CD14-positive monocyte (primary cell): ENCODE measurements at regions not wholly inside any gene's neighbourhood (a gene's known extent, or its start where the extent isn't known, plus 50 kb on each side); places are given as distances from the start of the nearest gene placed in this dataset.

ENCODE experiments used
- DNase-seq, 3 donors: peaks; one replicate each; pipeline ENCODE4 v3.0.0-alpha.2; 2011 to 2022
- H2AFZ ChIP-seq: 2 replicates; pipeline ENCODE4 v1.6.0; 2012; ENCODE audit warnings: mild to moderate bottlenecking, low read depth, low read length, inconsistent platforms; ENCODE audit not compliant: insufficient read depth, poor library complexity, severe bottlenecking
- H3K27ac ChIP-seq, 2 donors: 1 replicate in 1 of 2; 2 replicates in 1 of 2; pipeline ENCODE4 v1.5.1; 2012 to 2013; ENCODE audit warnings: low read length in 2 of 2, control low read depth in 1 of 2, inconsistent platforms in 1 of 2, low read depth in 1 of 2, mild to moderate bottlenecking in 1 of 2
- H3K27me3 ChIP-seq, 2 donors: one replicate each; pipeline versions ENCODE4 v1.6.0 to v1.6.1; 2011 to 2013; ENCODE audit warnings: low read length in 2 of 2; ENCODE audit not compliant: control insufficient read depth in 2 of 2, insufficient read depth in 2 of 2
- H3K36me3 ChIP-seq, 2 donors: replicated peaks in 1 of 2; 1 replicate in 1 of 2; 2 replicates in 1 of 2; pipeline versions ENCODE4 v1.5.1 to v1.6.1; 2012 to 2013; ENCODE audit warnings: low read length in 2 of 2, control low read depth in 1 of 2, inconsistent platforms in 1 of 2, mild to moderate bottlenecking in 1 of 2; ENCODE audit not compliant: insufficient read depth in 2 of 2, control insufficient read depth in 1 of 2
- H3K4me1 ChIP-seq, 2 donors: 1 replicate in 1 of 2; 2 replicates in 1 of 2; pipeline versions ENCODE4 v1.5.1 to v1.6.1; 2012 to 2013; ENCODE audit warnings: low read length in 2 of 2, control low read depth in 1 of 2, inconsistent platforms in 1 of 2, mild to moderate bottlenecking in 1 of 2, moderate library complexity in 1 of 2; ENCODE audit not compliant: insufficient read depth in 2 of 2, control insufficient read depth in 1 of 2
- H3K4me2 ChIP-seq: replicated peaks from 2 replicates; pipeline ENCODE3; 2012; ENCODE audit warnings: low read length, moderate library complexity, mild to moderate bottlenecking; ENCODE audit not compliant: poor library complexity, severe bottlenecking; ENCODE audit errors: extremely low read depth
- H3K4me3 ChIP-seq, 3 experiments: fragments of 200-600 bp in 1 of 3; sonication (generic) in 1 of 3; replicated peaks in 1 of 3; 1 replicate in 2 of 3; 2 replicates in 1 of 3; pipeline ENCODE4 v1.5.1; 2011 to 2013; ENCODE audit warnings: low read length in 3 of 3, mild to moderate bottlenecking in 3 of 3, control low read depth in 2 of 3, low read depth in 2 of 3, inconsistent platforms in 1 of 3, moderate library complexity in 1 of 3
- H3K79me2 ChIP-seq: 2 replicates; pipeline ENCODE4 v1.6.0; 2012; ENCODE audit warnings: mild to moderate bottlenecking, control low read depth, inconsistent platforms, low read length, moderate library complexity; ENCODE audit not compliant: insufficient read depth
- H3K9ac ChIP-seq: 2 replicates; pipeline ENCODE4 v1.6.0; 2017; ENCODE audit warnings: low read length, mild to moderate bottlenecking; ENCODE audit not compliant: insufficient read depth, poor library complexity, severe bottlenecking
- H3K9me3 ChIP-seq, 2 donors: replicated peaks in 1 of 2; 1 replicate in 1 of 2; 2 replicates in 1 of 2; pipeline versions ENCODE4 v1.5.1 to v1.6.1; 2012 to 2013; ENCODE audit warnings: low read length in 2 of 2, control low read depth in 1 of 2; ENCODE audit not compliant: control insufficient read depth in 1 of 2, insufficient read depth in 1 of 2
- H4K20me1 ChIP-seq: 2 replicates; pipeline ENCODE4 v1.6.0; 2012; ENCODE audit warnings: mild to moderate bottlenecking, low read length, control low read depth, moderate library complexity; ENCODE audit not compliant: insufficient read depth
- H3K27ac Mint-ChIP-seq, 7 donors: one replicate each; pipeline ENCODE4 v1.8.0; 2020; ENCODE audit warnings: mild to moderate bottlenecking in 7 of 7, mixed read lengths in 7 of 7, moderate library complexity in 6 of 7, inconsistent platforms in 2 of 7
- H3K27me3 Mint-ChIP-seq, 3 donors: one replicate each; pipeline ENCODE4 v1.8.0; 2021 to 2022; ENCODE audit warnings: low read depth in 3 of 3, mild to moderate bottlenecking in 3 of 3, mixed read lengths in 3 of 3, moderate library complexity in 3 of 3, inconsistent platforms in 1 of 3
- H3K36me3 Mint-ChIP-seq, 2 donors: one replicate each; pipeline ENCODE4 v1.8.0; 2020; ENCODE audit warnings: mixed read lengths in 2 of 2, inconsistent platforms in 1 of 2, mild to moderate bottlenecking in 1 of 2
- H3K4me1 Mint-ChIP-seq: one replicate; pipeline ENCODE4 v1.8.0; 2020; ENCODE audit warnings: mild to moderate bottlenecking, mixed read lengths
- H3K4me3 Mint-ChIP-seq, 2 donors: one replicate each; pipeline ENCODE4 v1.8.0; 2020; ENCODE audit warnings: mild to moderate bottlenecking in 2 of 2, mixed read lengths in 2 of 2, moderate library complexity in 1 of 2
- H3K9me3 Mint-ChIP-seq, 7 donors: one replicate each; pipeline ENCODE4 v1.8.0; 2020 to 2022; ENCODE audit warnings: mixed read lengths in 7 of 7, mild to moderate bottlenecking in 6 of 7, moderate library complexity in 6 of 7, inconsistent platforms in 2 of 7
- WGBS: methylation state at CpG from one replicate; pipeline ENCODE4 v1.1.5; 2013; ENCODE audit warnings: missing lambda C conversion rate; ENCODE audit not compliant: insufficient coverage; 5-methylcytosine and 5-hydroxymethylcytosine counted together
- intact Hi-C, 2 donors: fragments of 100-400 bp; cut with micrococcal nuclease; formaldehyde crosslinking; loops; one replicate each; pipeline versions ENCODE4 v1.15.0 to v1.15.1; 2023
- TF ChIP-seq, protein P1 (sequence below): fragments of 200-600 bp; IDR thresholded peaks from one replicate; pipeline ENCODE4 v1.8.0; 2022; ENCODE audit warnings: antibody characterized with exemption, mild to moderate bottlenecking

DNA sequence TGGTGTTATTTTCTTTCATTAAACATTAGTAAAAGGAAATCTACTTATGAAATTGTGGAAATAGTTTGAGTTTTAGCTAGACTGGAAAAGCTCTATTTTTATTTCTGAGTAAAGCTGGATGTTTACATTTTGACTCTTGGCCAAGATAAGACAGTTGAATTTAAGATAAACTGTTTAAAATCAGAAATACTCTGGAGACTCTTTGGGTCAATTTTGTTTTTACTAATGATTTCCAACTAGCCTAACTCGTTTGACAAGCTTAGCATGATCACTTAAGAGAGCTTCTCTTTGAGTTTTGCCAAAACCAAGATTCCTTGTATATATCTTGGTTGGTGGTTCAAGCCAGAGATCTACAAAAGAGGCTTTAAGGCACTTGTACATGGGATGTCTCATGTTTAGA, 724.8 kb upstream of the LUZP2 start:
- Histone ChIP-seq H3K4me2 (no peak overlapping the region), H3K9ac (no peak overlapping the region), H4K20me1 (no peaks in the 10 kb centered on the region), H3K9me3 (peaks cover 5 to 8% of the 10 kb centered on the region in 2 donors), H3K79me2 (no peaks in the 10 kb centered on the region), H2AFZ (no peak overlapping the region), H3K4me3 (no peak overlapping the region), H3K36me3 (no peaks in the 10 kb centered on the region), H3K27ac (no peak overlapping the region), H3K27me3 (no peaks in the 10 kb centered on the region), H3K4me1 (no peaks in the 10 kb centered on the region)
- DNase-seq = no peak
- intact Hi-C loops = no loop called here
- no peak overlapping the region for H3K27ac Mint-ChIP-seq
- peaks cover 0 to 7% (median 4%) of the 10 kb centered on the region in 7 donors for H3K9me3 Mint-ChIP-seq
- no peaks in the 10 kb centered on the region for H3K4me1 Mint-ChIP-seq
- WGBS = no CpG with 5 or more reads among the region's 1 CpG
- TF ChIP-seq, protein P1, sequence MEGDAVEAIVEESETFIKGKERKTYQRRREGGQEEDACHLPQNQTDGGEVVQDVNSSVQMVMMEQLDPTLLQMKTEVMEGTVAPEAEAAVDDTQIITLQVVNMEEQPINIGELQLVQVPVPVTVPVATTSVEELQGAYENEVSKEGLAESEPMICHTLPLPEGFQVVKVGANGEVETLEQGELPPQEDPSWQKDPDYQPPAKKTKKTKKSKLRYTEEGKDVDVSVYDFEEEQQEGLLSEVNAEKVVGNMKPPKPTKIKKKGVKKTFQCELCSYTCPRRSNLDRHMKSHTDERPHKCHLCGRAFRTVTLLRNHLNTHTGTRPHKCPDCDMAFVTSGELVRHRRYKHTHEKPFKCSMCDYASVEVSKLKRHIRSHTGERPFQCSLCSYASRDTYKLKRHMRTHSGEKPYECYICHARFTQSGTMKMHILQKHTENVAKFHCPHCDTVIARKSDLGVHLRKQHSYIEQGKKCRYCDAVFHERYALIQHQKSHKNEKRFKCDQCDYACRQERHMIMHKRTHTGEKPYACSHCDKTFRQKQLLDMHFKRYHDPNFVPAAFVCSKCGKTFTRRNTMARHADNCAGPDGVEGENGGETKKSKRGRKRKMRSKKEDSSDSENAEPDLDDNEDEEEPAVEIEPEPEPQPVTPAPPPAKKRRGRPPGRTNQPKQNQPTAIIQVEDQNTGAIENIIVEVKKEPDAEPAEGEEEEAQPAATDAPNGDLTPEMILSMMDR = no peak
- no peaks in the 10 kb centered on the region for H3K27me3 Mint-ChIP-seq
- H3K36me3 Mint-ChIP-seq = no peaks in the 10 kb centered on the region
- H3K4me3 Mint-ChIP-seq = no peak overlapping the region

DNA sequence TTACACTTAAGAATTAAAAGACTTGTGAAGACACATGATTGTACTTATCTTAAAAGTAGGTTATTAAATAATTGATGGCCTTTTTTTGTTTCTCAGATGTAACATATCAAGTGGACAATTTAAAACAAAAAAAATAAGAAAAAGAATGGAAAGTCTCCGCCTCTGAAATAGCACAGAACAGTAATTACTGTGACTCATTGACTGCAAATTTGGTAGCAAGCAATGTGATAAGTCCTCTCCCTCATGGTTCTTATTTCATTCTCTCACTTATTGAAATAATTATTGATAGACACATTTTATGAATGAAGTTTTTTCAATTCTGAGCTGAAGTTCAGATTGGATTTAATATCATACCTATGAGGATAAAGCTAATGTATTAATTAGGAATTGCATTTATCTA, 717.9 kb upstream of the LUZP2 start:
- Histone ChIP-seq H4K20me1 (no peaks in the 10 kb centered on the region), H3K9ac (no peak overlapping the region), H3K36me3 (no peaks in the 10 kb centered on the region), H3K4me3 (no peak overlapping the region), H3K9me3 (no peaks in the 10 kb centered on the region), H3K4me1 (no peaks in the 10 kb centered on the region), H3K4me2 (no peak overlapping the region), H3K27ac (no peak overlapping the region), H3K79me2 (no peaks in the 10 kb centered on the region), H3K27me3 (no peaks in the 10 kb centered on the region), H2AFZ (no peak overlapping the region)
- intact Hi-C loops = no loop called here
- DNase-seq = no peak
- WGBS = no CpG with 5 or more reads among the region's 1 CpG
- Mint-ChIP-seq H3K4me1 (no peaks in the 10 kb centered on the region), H3K36me3 (no peaks in the 10 kb centered on the region), H3K27ac (no peak overlapping the region), H3K27me3 (no peaks in the 10 kb centered on the region), H3K9me3 (peaks cover 0 to 4% (median 0%) of the 10 kb centered on the region in 7 donors), H3K4me3 (no peak overlapping the region)
- TF ChIP-seq, protein P1 = no peak
